HL-60 (cell line): ENCODE measurements at regions not wholly inside any gene's neighbourhood (a gene's known extent, or its start where the extent isn't known, plus 50 kb on each side); places are given as distances from the start of the nearest gene placed in this dataset.
"Not testable (repeated sequence)": the region's sequence is repeated elsewhere in the genome, so short reads cannot be mapped to it uniquely, and the experiment has no call there.

Experiments
- CTCF ChIP-seq: IDR thresholded peaks from one replicate; pipeline ENCODE4 v1.5.1; 2011; ENCODE audit warnings: low read length, control low read depth, inconsistent platforms; ENCODE audit not compliant: insufficient read depth
- GABPA ChIP-seq: IDR thresholded peaks from 2 replicates; pipeline ENCODE4 v1.6.1; 2012; ENCODE audit warnings: low read depth
- POLR2AphosphoS5 ChIP-seq: IDR thresholded peaks from 2 replicates; pipeline ENCODE4 v1.6.1; 2012; ENCODE audit warnings: low read depth
- SPI1 ChIP-seq: IDR thresholded peaks from 2 replicates; pipeline ENCODE4 v1.6.1; 2012; ENCODE audit warnings: low read depth, mild to moderate bottlenecking, borderline replicate concordance

GRCh38 chr12:59108516-59108915 lies 188.2 kb upstream of the LRIG3 start:
- TF ChIP-seq CTCF, GABPA, SPI1, POLR2AphosphoS5: not testable (repeated sequence)
